ENCODE measurements at regions not wholly inside any gene's neighbourhood (a gene's known extent, or its start where the extent isn't known, plus 50 kb on each side); places are given as distances from the start of the nearest gene placed in this dataset.
"Not testable (repeated sequence)": the region's sequence is repeated elsewhere in the genome, so short reads cannot be mapped to it uniquely, and the experiment has no call there.

GRCh38 chr10:38364073-38364472 lies 269.9 kb downstream of the ZNF37A start:
- not testable (repeated sequence) for TF ChIP-seq CTCF (IDR thresholded peaks at IDR 0.05; ENCODE audit: borderline replicate concordance, extremely low read depth, low read length, poor library complexity, severe bottlenecking); EZH2 (IDR thresholded peaks at IDR 0.05; ENCODE audit: borderline replicate concordance, low read depth, low read length, severe bottlenecking)

Measured in DND-41 (cell line).